GM21526 (cell line): ENCODE measurements at regions not wholly inside any gene's neighbourhood (a gene's known extent, or its start where the extent isn't known, plus 50 kb on each side); places are given as distances from the start of the nearest gene placed in this dataset.

ENCODE experiments used
- ATAC-seq: cut with Tn5 transposase; IDR thresholded peaks from one replicate; pipeline ENCODE4 v1.9.1; 2021; ENCODE audit warnings: moderate library complexity; ENCODE audit not compliant: unreplicated experiment, low FRiP score

GRCh38 chr2:204042401-204042800 is 105.8 kb downstream of the ICOS start:
- no peak for ATAC-seq

GRCh38 chr2:204046145-204046544 is 109.6 kb downstream of the ICOS start:
- ATAC-seq, result peak; percentile 86

- peak; percentile 61 for ATAC-seq
Measured at GRCh38 chr2:204049635-204050034, 113.1 kb downstream of the ICOS start.

GRCh38 chr2:204050681-204051080 is 114.1 kb downstream of the ICOS start:
- no peak for ATAC-seq

GRCh38 chr2:204051476-204051875 is 114.9 kb downstream of the ICOS start:
- ATAC-seq, result no peak

- ATAC-seq, result no peak
Measured at GRCh38 chr2:204051984-204052556, 115.5 kb downstream of the ICOS start.

- no peak for ATAC-seq
Measured at GRCh38 chr2:204059016-204059415, 122.5 kb downstream of the ICOS start.

GRCh38 chr2:204060841-204061240 is 124.3 kb downstream of the ICOS start:
- ATAC-seq, result no peak

GRCh38 chr2:204061241-204061640 is 124.7 kb downstream of the ICOS start:
- ATAC-seq, result no peak

- no peak for ATAC-seq
Measured at GRCh38 chr2:204064119-204064518, 127.6 kb downstream of the ICOS start.

- no peak for ATAC-seq
Measured at GRCh38 chr2:204065566-204065965, 129.0 kb downstream of the ICOS start.

GRCh38 chr2:204066051-204066450 is 129.5 kb downstream of the ICOS start:
- no peak for ATAC-seq

- ATAC-seq, result no peak
Measured at GRCh38 chr2:204069804-204070203, 133.2 kb downstream of the ICOS start.

- peak; percentile 66 for ATAC-seq
Measured at GRCh38 chr2:204072443-204073324, 136.1 kb downstream of the ICOS start.

GRCh38 chr2:204074456-204074855 is 137.9 kb downstream of the ICOS start:
- no peak for ATAC-seq

GRCh38 chr2:204078003-204078698 is 141.6 kb downstream of the ICOS start:
- ATAC-seq, result no peak

- no peak for ATAC-seq
Measured at GRCh38 chr2:204081487-204082425, 145.2 kb downstream of the ICOS start.

GRCh38 chr2:204086167-204086566 is 149.6 kb downstream of the ICOS start:
- no peak for ATAC-seq

GRCh38 chr2:204089105-204089504 is 152.5 kb downstream of the ICOS start:
- ATAC-seq, result no peak

GRCh38 chr2:204089574-204089973 is 153.0 kb downstream of the ICOS start:
- ATAC-seq, result no peak
